ENCODE measurements at regions not wholly inside any gene's neighbourhood (a gene's known extent, or its start where the extent isn't known, plus 50 kb on each side); places are given as distances from the start of the nearest gene placed in this dataset.

- no peak for DNase-seq
Observed at GRCh38 chr22:25368271-25368670, 148.8 kb downstream of the CRYBB2 start.

- no peak for DNase-seq
Observed at GRCh38 chr22:25369041-25369440, 149.6 kb downstream of the CRYBB2 start.

GRCh38 chr22:25370322-25370721 lies 150.9 kb downstream of the CRYBB2 start:
- DNase-seq, result no peak

- no peak for DNase-seq
Observed at GRCh38 chr22:25372000-25372595, 152.7 kb downstream of the CRYBB2 start.

- DNase-seq, result no peak
Observed at GRCh38 chr22:25373961-25374360, 154.5 kb downstream of the CRYBB2 start.

GRCh38 chr22:25374869-25375268 lies 155.4 kb downstream of the CRYBB2 start:
- DNase-seq, result no peak

- DNase-seq, result no peak
Observed at GRCh38 chr22:25375683-25376082, 156.2 kb downstream of the CRYBB2 start.

GRCh38 chr22:25377699-25378098 lies 158.3 kb downstream of the CRYBB2 start:
- no peak for DNase-seq

- no peak for DNase-seq
Observed at GRCh38 chr22:25380122-25380747, 160.8 kb downstream of the CRYBB2 start.

- no peak for DNase-seq
Observed at GRCh38 chr22:25382762-25383161, 163.3 kb downstream of the CRYBB2 start.

- no peak for DNase-seq
Observed at GRCh38 chr22:25383278-25383820, 163.9 kb downstream of the CRYBB2 start.

GRCh38 chr22:25383892-25384291 lies 164.5 kb downstream of the CRYBB2 start:
- DNase-seq, result no peak

- no peak for DNase-seq
Observed at GRCh38 chr22:25386538-25386884, 167.1 kb downstream of the CRYBB2 start.

GRCh38 chr22:25388415-25388814 lies 169.0 kb downstream of the CRYBB2 start:
- DNase-seq, result no peak

- no peak for DNase-seq
Observed at GRCh38 chr22:25388866-25389540, 169.6 kb downstream of the CRYBB2 start.

GRCh38 chr22:25389541-25389919 lies 170.1 kb downstream of the CRYBB2 start:
- no peak for DNase-seq

GRCh38 chr22:25390297-25391240 lies 171.1 kb downstream of the CRYBB2 start:
- no peak for DNase-seq

- DNase-seq, result no peak
Observed at GRCh38 chr22:25392584-25392983, 171.9 kb upstream of the GRK3 start.

- no peak for DNase-seq
Observed at GRCh38 chr22:25393121-25393805, 171.2 kb upstream of the GRK3 start.

GRCh38 chr22:25395468-25395867 lies 169.0 kb upstream of the GRK3 start:
- no peak for DNase-seq

- no peak for DNase-seq
Observed at GRCh38 chr22:25395915-25396314, 168.6 kb upstream of the GRK3 start.

GRCh38 chr22:25396615-25397200 lies 167.8 kb upstream of the GRK3 start:
- no peak for DNase-seq
